ENCODE measurements at regions not wholly inside any gene's neighbourhood (a gene's known extent, or its start where the extent isn't known, plus 50 kb on each side); places are given as distances from the start of the nearest gene placed in this dataset.

- TF ChIP-seq NR2F1 (CRISPR knock-in tag; IDR thresholded peaks at IDR 0.05), result no peak
- no peak for TF ChIP-seq ZFP91 (CRISPR knock-in tag; IDR thresholded peaks at IDR 0.05; ENCODE audit: borderline replicate concordance)
- TF ChIP-seq ZNF563 (CRISPR knock-in tag; IDR thresholded peaks at IDR 0.05), result no peak
Observed at GRCh38 chr20:52247548-52247947, 56.0 kb upstream of the ZFP64 start (continued).

DNA sequence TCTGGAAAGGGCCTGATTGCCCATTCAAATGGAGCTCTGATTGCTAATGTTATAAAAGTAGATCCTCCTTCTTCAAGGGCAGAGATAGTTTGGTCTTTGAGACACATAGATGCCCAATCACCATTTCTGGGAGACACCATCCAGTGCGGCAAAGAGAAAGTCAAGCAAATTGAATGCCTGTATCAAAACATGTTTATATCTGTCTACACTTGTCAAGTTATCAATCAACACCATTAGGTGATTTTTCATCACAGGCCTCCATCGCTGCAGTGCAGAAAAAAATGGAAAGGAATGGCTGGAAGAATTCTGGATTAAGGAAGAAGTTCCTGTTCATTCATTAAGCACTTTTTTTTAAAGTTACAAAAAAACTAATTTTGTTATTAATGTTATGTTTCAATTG, 54.8 kb upstream of the ZFP64 start:
- in situ Hi-C loops (cut with HindIII; ENCODE audit: extremely low pct_ligation_motif_present, low pct_unique_long_range_greater_than_20kb), result loop anchor here (10.0 kb wide), 1 partner anchor 128 kb away; no protein-coding TSS in a partner anchor
- DNase-seq (ENCODE audit: low spot score), result no peak
- CTCF ChIA-PET (ENCODE audit: low intra/inter-chr PET ratio, low total read pairs), result no interaction called here
- no peak overlapping the region for H3K9ac ChIP-seq (ENCODE audit: insufficient read depth, low read depth, low read length)
- no peaks in the 10 kb centered on the region for H3K79me2 ChIP-seq (ENCODE audit: insufficient read depth, low read length)
- POLR2A ChIA-PET, result interaction anchor here (0.6 kb wide), 1 partner anchor 127 kb away, joined by 3 read pairs; no protein-coding TSS in a partner anchor
- TF ChIP-seq ZNF101 (CRISPR knock-in tag; IDR thresholded peaks at IDR 0.05; ENCODE audit: borderline replicate concordance, low read depth) (no peak), HMGXB3 (CRISPR knock-in tag; IDR thresholded peaks at IDR 0.05; ENCODE audit: borderline replicate concordance) (no peak), YEATS4 (CRISPR knock-in tag; IDR thresholded peaks at IDR 0.05; ENCODE audit: borderline replicate concordance) (no peak), SMAD1 (CRISPR knock-in tag; IDR thresholded peaks at IDR 0.05; ENCODE audit: borderline replicate concordance, low read depth) (no peak), PPARG (CRISPR knock-in tag; conservative IDR thresholded peaks at IDR 0.05) (no peak), ZNF33A (CRISPR knock-in tag; IDR thresholded peaks at IDR 0.05; ENCODE audit: borderline replicate concordance) (no peak), ZBTB8A (CRISPR knock-in tag; IDR thresholded peaks at IDR 0.05; ENCODE audit: borderline replicate concordance, low read depth) (no peak), ZFP90 (CRISPR knock-in tag; IDR thresholded peaks at IDR 0.05; ENCODE audit: borderline replicate concordance) (no peak), ZNF7 (CRISPR knock-in tag; IDR thresholded peaks at IDR 0.05) (no peak), ETV6 (CRISPR knock-in tag; conservative IDR thresholded peaks at IDR 0.05) (no peak)
- FAIRE-seq, result no peak
- no peaks in the 10 kb centered on the region for H3K36me3 ChIP-seq (replicated peaks in 1 of 2; ENCODE audit: control insufficient read depth in 1 of 2, insufficient read depth in 2 of 2, low read length in 2 of 2)
- no peak overlapping the region for H3K4me2 ChIP-seq (ENCODE audit: low read depth, low read length)
- peaks cover 10% of the 10 kb centered on the region for H3K4me1 ChIP-seq (ENCODE audit: insufficient read depth, low read length)
- intact Hi-C loops (cut with micrococcal nuclease; ENCODE audit: unreplicated experiment), result no loop called here
- no peaks in the 10 kb centered on the region for H3K27me3 ChIP-seq (ENCODE audit: control insufficient read depth in 1 of 2, insufficient read depth in 2 of 2, low read length in 2 of 2)
- WGBS (ENCODE audit: low lambda C conversion rate), result 41% methylated on average over 2 of the region's 2 CpGs
- no peak overlapping the region for H3K4me3 ChIP-seq (replicated peaks in 1 of 3; ENCODE audit: insufficient read depth in 1 of 3, low read depth in 2 of 3, low read length in 3 of 3)
- no peaks in the 10 kb centered on the region for H4K20me1 ChIP-seq (ENCODE audit: insufficient read depth, low read length)
- H3K9me3 ChIP-seq (ENCODE audit: low read length), result no peaks in the 10 kb centered on the region
- no TSS peak for BruUV-seq (replicated peaks)
- H2AFZ ChIP-seq (ENCODE audit: low read length), result no peak overlapping the region
- H3K27ac ChIP-seq (ENCODE audit: extremely low read length, insufficient read depth, low read length), result no peak overlapping the region
- no peak for ATAC-seq
